ENCODE measurements at regions not wholly inside any gene's neighbourhood (a gene's known extent, or its start where the extent isn't known, plus 50 kb on each side); places are given as distances from the start of the nearest gene placed in this dataset.

- H3K79me2 ChIP-seq (ENCODE audit: control insufficient read depth, insufficient read depth, low read length) = no peaks in the 10 kb centered on the region
- H3K4me3 ChIP-seq = no peak overlapping the region
- TF ChIP-seq MYC (IDR thresholded peaks at IDR 0.05; ENCODE audit: insufficient read depth, insufficient read length, insufficient replicate concordance, low read length, severe bottlenecking) (no peak), SREBF2 (IDR thresholded peaks at IDR 0.05; ENCODE audit: low read length) (no peak), NBN (IDR thresholded peaks at IDR 0.05) (no peak), CHD1 (IDR thresholded peaks at IDR 0.05; ENCODE audit: low read depth, low read length) (no peak), IKZF2 (IDR thresholded peaks at IDR 0.05) (no peak), NR2F1 (conservative IDR thresholded peaks at IDR 0.05) (no peak), POLR2A (IDR thresholded peaks at IDR 0.05; ENCODE audit: low read depth, low read length) (no peak), TCF3 (IDR thresholded peaks at IDR 0.05; ENCODE audit: borderline replicate concordance, insufficient read depth, low read depth, low read length) (no peak)
- TF ChIP-seq, protein P1, sequence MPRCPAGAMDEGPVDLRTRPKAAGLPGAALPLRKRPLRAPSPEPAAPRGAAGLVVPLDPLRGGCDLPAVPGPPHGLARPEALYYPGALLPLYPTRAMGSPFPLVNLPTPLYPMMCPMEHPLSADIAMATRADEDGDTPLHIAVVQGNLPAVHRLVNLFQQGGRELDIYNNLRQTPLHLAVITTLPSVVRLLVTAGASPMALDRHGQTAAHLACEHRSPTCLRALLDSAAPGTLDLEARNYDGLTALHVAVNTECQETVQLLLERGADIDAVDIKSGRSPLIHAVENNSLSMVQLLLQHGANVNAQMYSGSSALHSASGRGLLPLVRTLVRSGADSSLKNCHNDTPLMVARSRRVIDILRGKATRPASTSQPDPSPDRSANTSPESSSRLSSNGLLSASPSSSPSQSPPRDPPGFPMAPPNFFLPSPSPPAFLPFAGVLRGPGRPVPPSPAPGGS (IDR thresholded peaks at IDR 0.05; ENCODE audit: borderline replicate concordance, insufficient read depth, low read depth, low read length, poor library complexity, severe bottlenecking) = no peak
- TF ChIP-seq, protein P2, sequence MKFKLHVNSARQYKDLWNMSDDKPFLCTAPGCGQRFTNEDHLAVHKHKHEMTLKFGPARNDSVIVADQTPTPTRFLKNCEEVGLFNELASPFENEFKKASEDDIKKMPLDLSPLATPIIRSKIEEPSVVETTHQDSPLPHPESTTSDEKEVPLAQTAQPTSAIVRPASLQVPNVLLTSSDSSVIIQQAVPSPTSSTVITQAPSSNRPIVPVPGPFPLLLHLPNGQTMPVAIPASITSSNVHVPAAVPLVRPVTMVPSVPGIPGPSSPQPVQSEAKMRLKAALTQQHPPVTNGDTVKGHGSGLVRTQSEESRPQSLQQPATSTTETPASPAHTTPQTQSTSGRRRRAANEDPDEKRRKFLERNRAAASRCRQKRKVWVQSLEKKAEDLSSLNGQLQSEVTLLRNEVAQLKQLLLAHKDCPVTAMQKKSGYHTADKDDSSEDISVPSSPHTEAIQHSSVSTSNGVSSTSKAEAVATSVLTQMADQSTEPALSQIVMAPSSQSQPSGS (IDR thresholded peaks at IDR 0.05; ENCODE audit: low read length) = no peak
- 30% methylated on average over 2 of the region's 2 CpGs for WGBS (ENCODE audit: insufficient coverage, insufficient replicate concordance, low lambda C conversion rate, missing lambda C conversion rate)
- ChIA-PET SMC1A (ENCODE audit: uncharacterized antibody, unreplicated experiment) (interaction anchor here (0.8 to 1.1 kb wide), 2 partner anchors 10 to 178 kb away, joined by 3 to 4 read pairs; no protein-coding TSS in a partner anchor), POLR2A (no interaction called here), CTCF (no interaction called here), RAD21 (ENCODE audit: unreplicated experiment) (no interaction called here)
- no peak overlapping the region for H3K9ac ChIP-seq (ENCODE audit: control insufficient read depth, insufficient read depth, low read length)
- H2AFZ ChIP-seq (ENCODE audit: control insufficient read depth, low read depth, low read length) = no peak overlapping the region
- H4K20me1 ChIP-seq (ENCODE audit: control insufficient read depth, insufficient read depth) = no peaks in the 10 kb centered on the region
- in situ Hi-C loops (cut with MboI) (no loop called here), intact Hi-C loops (cut with micrococcal nuclease; ENCODE audit: unreplicated experiment) (no loop called here)
- H3K9me3 ChIP-seq (replicated peaks; ENCODE audit: control insufficient read depth, insufficient read depth, low read length) = no peaks in the 10 kb centered on the region
- H3K36me3 ChIP-seq (ENCODE audit: control insufficient read depth in 2 of 2, insufficient read depth in 2 of 2, low read length in 1 of 2) = no peaks in the 10 kb centered on the region
- H3K4me1 ChIP-seq (ENCODE audit: control insufficient read depth, insufficient read depth, low read length) = no peaks in the 10 kb centered on the region
- no peak for DNase-seq (ENCODE audit: low read depth, low spot score)
- FAIRE-seq = no peak
- no peaks in the 10 kb centered on the region for H3K27me3 ChIP-seq (replicated peaks in 1 of 2; ENCODE audit: control insufficient read depth in 2 of 2, insufficient read depth in 2 of 2, low read length in 1 of 2)
- no peak for ATAC-seq
- H3K4me2 ChIP-seq (ENCODE audit: control insufficient read depth, insufficient read depth) = no peak overlapping the region
- BruUV-seq (replicated peaks) = no TSS peak
- no peak overlapping the region for H3K27ac ChIP-seq (ENCODE audit: control insufficient read depth, insufficient read depth)
Measured at GRCh38 chr5:67417839-67418238, 221.2 kb upstream of the CD180 start.
